ENCODE measurements at regions not wholly inside any gene's neighbourhood (a gene's known extent, or its start where the extent isn't known, plus 50 kb on each side); places are given as distances from the start of the nearest gene placed in this dataset.

DNA sequence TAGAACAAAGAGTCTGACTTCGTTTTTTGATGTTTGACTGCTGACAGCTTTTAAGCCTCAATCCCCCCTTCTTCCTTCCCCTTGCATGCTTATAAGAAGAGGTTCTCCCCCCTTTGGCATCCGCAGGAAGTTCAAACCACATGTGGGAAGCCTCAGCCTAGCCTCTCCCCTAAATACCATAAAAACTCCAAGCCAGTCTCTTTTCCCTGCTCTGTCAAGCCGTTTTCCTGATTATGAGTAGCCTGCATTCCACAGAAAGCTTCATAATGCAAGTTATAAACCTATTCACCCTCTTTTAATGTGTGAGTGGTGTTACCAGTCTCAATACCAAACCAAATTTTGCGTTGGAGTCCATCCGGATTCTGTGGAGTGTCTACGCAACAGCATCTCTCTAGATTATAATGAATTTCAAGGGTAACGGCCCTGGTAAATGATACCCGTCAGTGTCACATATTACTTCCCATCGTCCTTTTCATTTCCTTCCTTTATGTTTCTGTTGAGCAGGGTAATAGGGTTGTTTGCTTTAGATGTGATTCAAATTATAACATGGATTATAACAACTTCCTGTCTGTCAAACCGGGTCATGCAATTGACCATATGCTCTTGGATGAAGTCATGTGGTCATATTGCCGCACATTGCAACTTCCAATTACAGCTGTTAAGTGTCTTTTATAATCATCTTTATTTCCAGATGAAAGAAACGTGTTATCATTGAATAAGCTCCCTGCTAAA lies 717.5 kb downstream of the RWDD3 start:
- TF ChIP-seq, protein P1, sequence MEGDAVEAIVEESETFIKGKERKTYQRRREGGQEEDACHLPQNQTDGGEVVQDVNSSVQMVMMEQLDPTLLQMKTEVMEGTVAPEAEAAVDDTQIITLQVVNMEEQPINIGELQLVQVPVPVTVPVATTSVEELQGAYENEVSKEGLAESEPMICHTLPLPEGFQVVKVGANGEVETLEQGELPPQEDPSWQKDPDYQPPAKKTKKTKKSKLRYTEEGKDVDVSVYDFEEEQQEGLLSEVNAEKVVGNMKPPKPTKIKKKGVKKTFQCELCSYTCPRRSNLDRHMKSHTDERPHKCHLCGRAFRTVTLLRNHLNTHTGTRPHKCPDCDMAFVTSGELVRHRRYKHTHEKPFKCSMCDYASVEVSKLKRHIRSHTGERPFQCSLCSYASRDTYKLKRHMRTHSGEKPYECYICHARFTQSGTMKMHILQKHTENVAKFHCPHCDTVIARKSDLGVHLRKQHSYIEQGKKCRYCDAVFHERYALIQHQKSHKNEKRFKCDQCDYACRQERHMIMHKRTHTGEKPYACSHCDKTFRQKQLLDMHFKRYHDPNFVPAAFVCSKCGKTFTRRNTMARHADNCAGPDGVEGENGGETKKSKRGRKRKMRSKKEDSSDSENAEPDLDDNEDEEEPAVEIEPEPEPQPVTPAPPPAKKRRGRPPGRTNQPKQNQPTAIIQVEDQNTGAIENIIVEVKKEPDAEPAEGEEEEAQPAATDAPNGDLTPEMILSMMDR (IDR thresholded peaks at IDR 0.05; ENCODE audit: insufficient read depth, low read depth, low read length): no peak
- TF ChIP-seq EZH2 (IDR thresholded peaks at IDR 0.05; ENCODE audit: insufficient read depth, low read length): no peak

Measured in astrocyte (in vitro differentiated cells and primary cell).